ENCODE measurements at regions not wholly inside any gene's neighbourhood (a gene's known extent, or its start where the extent isn't known, plus 50 kb on each side); places are given as distances from the start of the nearest gene placed in this dataset.

GRCh38 chr7:25753837-25754236, 398.2 kb upstream of the NFE2L3 start:
- TF ChIP-seq CTCF (IDR thresholded peaks at IDR 0.05) (no peak), EZH2 (IDR thresholded peaks at IDR 0.05; ENCODE audit: borderline replicate concordance, insufficient read depth, low read depth, low read length, poor library complexity, severe bottlenecking) (no peak)
